ENCODE measurements at regions not wholly inside any gene's neighbourhood (a gene's known extent, or its start where the extent isn't known, plus 50 kb on each side); places are given as distances from the start of the nearest gene placed in this dataset.

DNA sequence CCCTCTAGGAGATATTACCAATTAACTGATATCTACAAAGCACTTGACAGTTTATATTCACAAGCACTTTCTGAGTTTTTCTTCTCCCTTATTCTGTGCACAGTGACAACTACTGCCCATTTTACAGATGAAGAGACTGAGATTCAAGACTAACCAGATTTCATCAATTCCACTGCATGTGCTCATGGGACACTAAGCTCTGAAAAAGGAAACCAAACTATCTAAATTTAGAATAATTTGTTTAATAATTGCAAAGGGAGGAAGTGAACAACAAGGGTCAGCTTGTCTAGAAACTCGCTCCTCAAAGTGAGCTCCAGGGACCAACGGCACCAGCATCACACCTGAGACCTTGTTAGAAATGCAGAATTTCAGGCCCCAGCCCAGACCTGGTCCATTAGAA lies 50.8 kb upstream of the MYLIP start:
- no peak for DNase-seq

DNA sequence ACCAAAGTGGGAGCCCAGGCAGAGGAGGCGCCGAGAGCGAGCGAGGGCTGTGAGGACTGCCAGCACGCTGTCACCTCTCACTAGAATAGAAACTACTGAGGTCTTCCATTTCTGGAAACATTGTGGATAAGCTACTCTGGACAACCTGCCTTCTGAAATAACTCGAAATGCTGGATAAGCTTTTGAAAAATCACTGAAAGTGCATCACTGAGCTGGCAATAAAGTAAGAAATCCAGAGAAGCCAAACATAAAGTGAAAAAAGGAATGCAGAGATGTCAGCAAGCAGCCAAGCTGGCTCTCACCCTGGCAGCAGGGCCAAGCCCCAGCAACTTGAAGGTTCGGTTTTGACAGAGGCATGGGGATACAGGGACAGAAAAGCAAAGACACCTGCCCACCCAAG lies 59.2 kb upstream of the MYLIP start:
- DNase-seq, result no peak

DNA sequence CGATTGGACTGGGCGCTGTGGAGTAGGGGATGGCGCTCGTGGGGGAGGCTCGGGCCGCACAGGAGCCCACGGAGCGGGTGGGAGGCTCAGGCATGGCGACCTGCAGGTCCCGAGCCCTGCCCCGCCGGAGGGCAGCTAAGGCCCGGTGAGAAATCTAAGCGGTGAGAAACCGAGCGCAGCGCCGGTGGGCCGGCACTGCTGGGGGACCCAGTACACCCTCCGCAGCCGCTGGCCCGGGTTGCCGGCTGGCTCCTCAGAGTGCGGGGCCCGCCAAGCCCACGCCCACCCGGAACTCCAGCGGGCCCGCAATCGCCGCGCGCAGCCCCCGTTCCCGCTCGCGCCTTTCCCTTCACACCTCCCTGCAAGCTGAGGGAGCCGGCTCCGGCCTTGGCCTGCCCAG lies 59.7 kb upstream of the MYLIP start:
- DNase-seq, result no peak

DNA sequence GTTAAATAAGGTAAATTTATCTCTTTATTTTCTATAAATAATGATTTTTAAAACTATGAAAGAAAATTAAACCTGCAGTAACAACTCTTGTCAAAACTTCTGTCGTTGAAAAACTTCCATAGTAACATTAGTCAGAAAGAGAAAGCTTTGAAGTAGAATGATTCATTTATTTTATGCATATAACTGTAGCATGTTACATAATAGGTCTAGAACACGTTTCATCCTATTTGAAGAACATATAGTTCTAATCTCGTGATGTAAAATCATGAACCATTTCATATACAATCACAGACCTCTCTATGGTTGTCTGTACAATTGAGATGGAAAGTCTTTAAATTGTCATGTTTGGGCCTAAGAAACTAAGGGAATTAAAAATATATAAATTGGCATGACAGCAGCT lies 61.3 kb upstream of the MYLIP start:
- DNase-seq, result no peak

DNA sequence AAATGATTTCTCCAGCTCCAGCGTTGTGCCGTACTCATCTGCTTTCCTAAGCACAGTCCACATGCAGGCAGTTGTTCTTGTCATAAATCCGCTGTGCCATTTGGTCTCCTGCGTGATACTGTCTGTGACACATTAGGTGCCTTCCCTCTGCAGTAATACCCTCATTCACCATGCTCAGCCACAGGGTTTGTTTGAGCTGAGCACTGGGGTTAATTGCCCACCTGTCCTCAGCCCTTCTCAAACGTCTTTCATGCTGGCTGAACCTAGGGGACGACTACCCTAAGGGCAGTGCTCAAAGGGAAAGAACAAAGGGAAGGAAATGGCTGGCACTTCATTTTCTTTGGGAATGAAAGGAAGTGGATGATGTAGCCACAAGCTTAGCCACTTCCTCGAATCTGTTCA lies 64.2 kb upstream of the MYLIP start:
- DNase-seq, result no peak

DNA sequence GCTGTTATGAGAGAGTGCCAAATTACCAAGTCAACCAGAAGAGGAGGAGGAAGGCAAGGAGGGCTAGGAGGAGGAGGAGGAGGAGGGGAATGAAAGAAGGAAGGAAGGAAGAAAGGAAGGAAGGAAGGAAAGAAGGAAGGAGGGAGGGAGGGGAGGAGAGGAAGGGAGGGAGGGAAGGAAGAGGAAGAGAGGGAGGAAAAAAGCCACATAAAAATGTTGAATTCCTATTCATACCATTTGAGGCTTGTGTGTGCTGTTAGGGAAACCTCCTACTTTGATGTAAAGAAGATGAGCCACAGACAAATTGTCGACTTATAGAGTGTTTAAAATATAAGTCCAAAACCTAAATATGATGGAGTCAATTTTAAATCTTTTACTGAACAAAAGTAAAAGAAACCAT lies 65.3 kb upstream of the MYLIP start:
- no peak for DNase-seq

DNA sequence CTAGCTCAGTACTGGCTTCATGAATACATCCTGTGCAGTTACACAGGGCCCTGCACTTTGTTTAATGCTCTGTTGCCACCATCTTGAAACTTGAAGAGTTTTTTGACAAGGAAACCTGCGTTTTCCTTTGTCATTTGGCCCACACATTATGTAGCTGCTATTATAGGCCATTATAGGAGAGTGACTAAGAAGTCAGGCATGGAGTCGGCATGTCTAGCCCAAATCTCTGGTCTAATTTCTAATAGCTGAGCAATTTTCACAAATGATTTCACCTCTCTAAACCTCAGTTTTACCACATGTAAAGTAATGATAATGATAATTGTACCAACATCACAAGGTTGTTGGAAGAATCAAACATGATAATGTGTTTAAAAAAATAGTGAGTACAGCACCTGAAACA lies 67.1 kb upstream of the MYLIP start:
- no peak for DNase-seq

DNA sequence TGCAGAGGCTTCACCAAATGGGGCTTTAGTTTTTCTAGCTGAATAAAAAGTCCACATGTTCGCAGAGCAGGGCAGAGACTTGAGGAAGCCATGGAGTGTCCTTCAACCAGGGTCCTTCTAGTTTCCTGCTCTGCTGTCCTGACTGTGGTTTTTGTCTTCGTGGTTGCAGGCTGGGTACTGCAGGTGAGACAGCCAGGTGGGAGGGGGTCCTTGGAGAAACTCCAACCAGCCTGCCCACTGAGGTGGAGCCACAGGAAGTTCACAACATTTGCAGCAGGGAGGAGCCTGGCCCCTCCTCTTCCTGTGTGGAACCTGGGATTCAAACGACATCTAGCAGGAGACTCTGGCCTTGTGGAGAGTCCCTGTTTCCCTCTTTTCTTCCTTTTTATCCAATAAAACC lies 68.8 kb upstream of the MYLIP start:
- DNase-seq, result no peak

DNA sequence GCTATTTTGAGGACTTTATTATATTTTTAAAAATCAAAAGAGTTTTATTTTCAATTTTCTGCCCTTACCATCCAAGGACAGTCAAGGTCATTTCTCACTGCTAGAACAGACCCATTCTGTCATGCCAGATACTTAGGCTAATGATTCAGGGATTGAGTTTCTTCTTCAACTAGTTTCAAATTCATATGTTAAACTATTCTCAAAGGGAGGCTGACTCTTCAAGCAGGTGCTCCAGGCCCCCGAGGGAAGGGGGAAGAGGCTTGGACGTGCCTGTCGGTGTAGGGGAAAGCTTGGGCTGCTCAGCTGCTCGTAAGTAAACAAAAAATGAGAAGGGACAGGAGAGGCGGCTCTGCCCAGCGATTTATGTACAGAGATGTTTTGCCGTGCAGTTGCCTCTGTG lies 69.4 kb upstream of the MYLIP start:
- no peak for DNase-seq

DNA sequence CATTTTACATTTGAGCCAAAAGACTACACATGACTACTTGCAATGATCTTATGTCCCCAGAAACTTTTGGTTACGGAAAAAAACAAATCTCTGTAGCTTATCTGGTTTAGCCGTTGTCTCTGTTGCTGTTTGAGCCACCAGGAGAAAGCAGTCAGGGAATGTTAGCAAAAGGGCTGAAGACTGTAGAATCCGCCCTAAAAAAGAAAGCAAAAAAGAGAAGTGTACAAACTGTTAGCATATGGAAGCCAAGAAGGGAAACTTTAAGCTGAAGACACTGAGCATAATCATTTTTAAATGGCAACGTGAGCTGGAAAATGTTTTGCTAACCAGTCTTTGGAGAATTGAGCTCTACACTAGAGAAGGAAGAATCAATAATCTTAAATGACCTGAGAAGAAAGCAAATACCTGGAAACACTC lies 69.9 kb upstream of the MYLIP start:
- DNase-seq, result no peak

DNA sequence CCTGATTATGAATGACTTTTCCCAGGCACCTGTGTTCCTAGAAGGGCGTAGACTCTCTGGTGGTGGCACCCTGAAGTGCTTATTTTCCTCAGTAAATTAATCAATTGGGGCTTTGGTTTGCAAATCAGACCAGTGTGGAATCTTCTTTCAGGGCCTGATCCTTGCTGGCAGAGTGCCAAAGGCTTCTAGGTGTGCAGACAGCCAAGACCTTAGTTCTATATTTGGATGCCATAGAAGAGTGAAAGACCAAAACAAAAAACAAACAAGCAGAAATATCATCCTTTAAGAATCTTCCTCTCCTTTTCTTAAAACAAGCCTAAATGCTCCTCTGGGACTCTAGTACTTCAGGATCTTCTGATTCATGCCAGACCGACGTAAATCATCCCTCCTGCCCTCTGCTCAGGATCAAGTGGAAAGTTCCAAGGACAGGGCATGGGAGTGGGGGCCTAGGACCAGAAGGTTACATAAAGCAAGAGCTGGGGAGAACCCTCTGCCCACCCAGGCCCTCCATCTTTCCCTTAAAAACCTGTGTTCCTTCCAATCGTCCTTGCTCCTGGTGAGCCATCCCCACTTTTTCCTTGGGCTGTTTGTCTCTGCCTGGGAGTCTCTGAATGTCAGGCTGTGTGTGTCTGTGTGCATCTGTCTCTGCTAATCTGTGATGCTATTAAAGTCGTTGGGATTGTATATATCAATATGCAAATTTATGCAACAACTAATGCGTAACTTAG lies 70.5 kb upstream of the MYLIP start:
- DNase-seq, result no peak

DNA sequence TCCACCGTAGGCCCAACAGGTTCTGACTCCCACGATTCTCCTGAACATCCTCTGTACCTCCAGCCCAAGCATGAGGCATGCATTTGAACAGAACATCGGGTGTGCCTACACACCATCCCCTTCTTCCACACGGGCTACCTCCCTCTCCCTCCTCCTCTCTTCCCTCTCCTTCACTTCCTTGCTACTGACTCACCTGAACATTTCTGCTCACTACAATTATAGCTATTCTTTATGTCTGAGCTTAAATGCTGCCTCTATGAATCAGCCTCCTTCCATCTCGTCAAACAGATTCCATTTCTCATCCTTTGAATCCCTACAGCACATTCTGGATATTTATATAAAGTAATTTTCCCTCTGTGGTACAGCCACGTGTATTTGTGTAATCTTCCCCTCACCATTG lies 71.4 kb upstream of the MYLIP start:
- DNase-seq, result no peak

DNA sequence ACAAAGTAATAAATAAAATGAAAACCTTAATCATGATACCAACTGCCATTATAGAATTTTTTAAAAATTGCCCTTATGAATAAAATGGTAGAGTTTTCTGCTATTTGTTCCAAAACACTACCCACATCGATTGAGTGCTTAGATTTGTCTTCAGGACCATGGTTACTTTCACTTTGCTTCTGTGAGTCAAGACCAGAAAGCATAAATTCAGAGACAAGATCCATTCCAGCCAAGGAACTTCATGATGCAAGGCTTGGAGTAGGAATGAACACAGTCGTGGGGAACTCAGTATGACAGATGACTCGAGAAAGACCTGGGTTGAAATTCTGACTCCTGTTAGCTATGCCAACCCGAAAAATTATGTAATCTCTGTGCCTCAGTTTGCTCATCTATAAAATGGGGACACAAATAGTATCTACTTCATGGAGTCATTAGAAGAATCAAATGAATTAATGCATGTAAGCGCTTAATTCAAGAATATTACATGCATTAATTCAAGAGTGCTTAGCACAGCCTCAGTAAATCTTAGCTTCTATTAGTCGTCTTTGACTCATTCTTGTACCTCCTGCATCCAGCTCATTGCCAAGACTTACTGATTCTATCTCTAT lies 72.5 kb upstream of the MYLIP start:
- no peak for DNase-seq

DNA sequence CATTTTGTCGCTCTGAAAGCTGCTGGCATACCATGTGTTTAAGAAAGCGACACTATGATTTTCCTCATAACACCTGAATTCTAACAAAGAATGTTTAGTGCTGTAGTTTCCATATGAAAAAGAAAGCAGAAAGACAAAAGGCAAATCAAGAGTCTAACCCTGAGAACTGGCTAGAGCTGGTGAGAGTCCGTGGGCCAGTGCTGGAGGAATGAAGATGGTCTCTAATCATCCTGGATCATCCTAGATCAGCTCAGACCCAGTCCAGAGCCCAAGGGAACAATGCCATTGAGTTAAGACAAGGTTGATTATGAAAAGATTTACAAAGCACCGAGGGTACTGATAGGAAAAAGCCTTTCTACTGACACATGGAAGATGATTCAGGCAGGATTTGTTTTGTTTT lies 73.0 kb upstream of the MYLIP start:
- DNase-seq, result no peak

DNA sequence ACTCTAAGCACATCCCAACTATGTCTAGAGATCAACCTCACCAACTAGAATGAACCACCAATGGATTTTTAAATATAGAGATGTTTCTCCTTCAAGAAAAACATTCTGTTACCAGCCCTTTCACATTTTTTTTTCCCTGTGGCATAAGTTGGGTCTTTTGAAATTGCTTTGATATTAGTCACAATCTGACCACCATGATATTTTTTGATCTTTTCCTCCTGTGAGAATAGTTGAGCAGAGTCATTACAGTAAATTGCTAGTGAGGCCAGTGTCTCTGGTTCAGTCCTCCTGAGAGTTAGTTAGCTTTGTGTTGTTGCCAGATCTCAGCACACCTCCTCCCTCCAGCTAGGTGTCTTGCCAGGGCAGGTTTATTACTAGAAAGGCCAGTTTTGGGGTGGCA lies 79.7 kb upstream of the MYLIP start:
- no peak for DNase-seq

DNA sequence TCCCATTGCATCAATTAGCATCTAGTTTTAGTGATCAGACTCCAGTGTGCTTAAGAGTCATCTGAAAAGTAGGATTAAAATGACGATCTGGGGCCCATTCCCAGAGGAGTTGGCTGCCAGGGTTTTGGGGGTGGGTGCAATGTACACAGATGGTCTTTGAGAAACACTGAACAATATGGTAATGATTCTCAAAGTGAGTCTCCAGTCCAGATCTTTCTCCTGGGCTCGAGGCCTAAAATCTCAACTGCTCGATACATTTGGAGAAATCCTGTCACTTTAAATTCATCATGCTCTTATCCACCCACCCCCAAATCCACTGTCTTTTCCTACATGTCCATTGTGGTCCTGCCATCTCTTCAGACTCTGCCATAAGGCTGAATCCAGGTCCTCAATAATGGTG lies 80.7 kb upstream of the MYLIP start:
- DNase-seq, result no peak

DNA sequence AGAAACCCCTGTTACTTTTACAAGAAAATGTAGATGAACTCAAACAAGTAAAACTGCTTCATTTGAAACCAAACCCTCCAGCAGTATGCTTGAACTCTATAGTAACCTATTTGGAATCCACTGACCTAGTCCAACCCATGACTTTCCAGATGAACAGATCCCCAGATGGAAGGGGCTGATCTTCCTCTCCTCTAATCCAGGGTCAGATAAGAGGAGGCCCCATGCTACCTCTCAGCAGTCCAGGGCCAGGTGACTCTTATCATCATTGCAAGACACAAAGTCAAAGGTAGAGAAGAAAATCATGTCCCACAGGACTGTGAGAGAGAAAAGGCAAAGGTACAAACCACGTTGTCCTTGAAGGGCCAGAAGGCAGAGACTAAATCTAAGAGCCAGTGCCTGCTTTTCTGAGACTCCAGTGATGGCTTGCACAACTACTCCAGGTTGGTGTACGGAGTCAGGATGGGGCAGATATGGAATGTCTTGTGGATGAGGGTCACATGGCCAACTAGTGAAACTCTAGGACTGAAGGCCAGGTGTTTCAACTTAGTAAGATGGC lies 81.4 kb upstream of the MYLIP start:
- no peak for DNase-seq

DNA sequence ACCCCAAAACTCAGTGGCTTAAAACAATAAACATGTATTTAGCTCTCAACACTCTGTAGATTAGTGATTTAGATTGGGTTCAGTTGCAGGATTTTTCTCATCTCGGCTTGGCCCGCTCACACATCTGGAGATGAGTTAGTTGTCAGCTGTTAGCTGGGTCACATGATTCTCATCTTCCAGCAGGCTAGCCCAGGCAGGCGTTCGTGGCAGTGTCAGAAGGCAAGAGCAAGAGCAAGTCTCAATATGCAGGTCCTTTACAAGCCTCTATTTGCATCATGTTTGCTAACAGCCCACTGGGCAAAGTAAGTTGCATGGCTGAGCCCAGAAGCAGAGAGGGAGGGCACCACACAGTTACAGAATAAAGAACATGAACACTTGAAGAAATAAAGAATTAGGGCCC lies 83.6 kb upstream of the MYLIP start:
- DNase-seq, result no peak

DNA sequence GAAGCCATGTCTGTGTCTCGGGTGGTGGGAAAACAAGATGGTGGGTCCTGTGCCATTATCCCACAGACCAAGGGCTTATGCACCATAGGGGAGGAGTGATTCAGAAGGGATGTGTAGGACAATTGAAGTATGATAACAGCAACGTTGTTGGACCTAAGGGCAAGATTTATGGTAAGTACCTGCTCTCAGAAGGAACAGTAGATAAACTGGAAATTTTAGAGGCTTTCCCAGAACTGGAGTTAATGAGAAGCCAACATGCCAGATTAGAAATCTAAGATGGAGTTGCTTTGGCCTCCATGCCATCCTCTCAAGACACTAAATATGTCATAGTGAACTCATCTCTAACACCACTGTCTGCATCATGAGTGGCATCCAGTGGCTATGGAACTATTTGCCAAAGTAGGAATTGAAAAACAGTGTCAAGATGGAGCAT lies 84.7 kb upstream of the MYLIP start:
- DNase-seq, result no peak

DNA sequence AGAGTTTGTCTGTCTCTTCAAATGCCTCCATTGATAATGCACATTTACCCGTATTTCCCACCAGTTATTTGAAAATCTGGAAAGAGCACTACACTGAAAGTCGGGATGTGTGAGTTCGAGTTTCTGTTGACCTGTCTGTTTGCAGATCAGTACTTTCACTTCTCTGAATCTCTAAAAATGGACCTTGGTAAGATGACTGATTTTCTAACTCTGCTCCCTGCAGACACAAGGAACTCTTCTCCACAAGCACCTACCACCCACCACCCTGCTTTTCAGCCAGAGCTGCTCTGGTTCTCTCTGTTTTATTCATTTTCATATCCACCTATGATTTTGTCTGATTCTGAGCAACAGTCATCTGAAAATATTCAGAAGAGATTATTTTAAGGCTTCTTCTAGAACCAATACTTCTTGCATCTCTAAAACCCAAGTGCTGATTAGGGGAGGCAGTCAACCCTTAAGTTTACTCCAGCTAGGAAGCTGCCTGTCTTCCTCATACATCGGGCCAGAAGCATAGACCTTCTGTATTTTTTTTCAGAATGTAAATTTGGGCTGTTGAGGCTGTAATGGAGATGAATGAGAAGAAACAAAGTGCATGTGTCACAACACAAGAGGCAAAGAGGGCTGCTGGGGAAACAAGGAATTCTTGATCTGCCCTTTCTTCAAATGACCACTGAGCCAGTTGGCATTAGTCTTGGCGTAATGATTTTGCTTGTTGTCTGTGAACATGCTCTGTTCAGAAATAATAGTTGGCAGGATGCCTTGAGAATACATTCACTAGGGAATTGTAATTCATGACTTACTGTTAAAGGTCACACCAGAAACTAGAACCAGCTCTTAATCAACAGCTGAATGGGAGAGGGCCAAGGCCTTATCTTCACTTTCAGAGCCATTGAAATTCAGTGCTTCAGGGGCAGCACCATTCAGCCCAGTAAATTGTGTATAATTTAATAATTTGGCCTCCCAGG lies 85.4 kb upstream of the MYLIP start:
- no peak for DNase-seq

DNA sequence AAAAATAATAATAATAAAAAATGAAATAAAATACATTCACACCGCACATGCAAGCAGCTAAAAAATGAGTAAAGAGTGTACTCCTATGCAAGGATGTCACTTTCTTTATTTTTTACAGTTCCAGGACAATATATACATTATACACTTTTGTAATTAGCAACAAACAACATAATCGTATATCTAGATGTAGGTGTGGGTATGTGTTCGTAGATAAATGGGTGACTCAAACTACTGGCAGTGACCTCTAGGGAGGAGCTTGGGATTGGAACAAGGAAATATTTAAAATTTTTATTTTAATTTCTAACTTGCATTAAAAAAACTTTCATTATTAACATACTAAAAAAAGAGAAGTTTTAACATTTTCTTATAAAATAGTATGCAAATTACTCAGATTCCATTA lies 86.1 kb upstream of the MYLIP start:
- DNase-seq, result no peak

DNA sequence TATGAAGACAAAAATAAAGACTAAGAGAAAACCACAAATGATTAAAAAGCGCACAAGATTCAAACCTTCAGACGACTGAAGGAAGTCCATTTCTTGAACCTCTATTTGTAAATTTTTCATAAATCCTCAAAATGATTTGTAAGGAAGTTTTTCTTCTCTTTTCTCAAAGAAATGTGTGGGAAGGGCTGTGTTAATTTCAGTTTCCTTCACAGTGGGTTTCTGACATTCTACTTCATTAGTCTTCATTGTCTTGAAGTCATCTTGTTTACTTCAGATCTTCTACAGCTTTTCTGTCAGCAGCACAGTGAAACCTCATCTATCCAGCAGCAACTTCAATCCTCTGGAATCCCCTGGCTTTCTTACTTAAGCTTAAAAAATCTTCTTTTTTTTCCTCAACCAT lies 87.6 kb upstream of the MYLIP start:
- DNase-seq, result no peak

DNA sequence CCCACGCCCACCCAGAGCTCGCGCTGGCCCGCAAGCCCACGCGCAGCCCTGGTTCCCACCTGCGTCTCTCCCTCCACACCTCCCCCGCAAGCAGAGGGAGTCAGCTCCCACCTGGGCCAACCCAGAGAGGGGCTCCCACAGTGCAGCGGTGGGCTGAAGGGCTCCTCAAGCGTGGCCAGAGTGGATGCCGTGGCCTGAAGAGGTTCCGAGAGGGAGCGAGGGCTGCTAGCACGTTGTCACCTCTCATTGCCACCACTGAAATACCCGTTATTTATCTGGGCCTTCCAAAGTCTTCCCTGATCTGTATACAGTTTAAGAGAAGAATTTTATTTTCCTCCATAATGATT lies 88.3 kb upstream of the MYLIP start:
- no peak for DNase-seq
